IMR-90 (cell line): ENCODE measurements at regions not wholly inside any gene's neighbourhood (a gene's known extent, or its start where the extent isn't known, plus 50 kb on each side); places are given as distances from the start of the nearest gene placed in this dataset.

Experiments
- CHD1 ChIP-seq: IDR thresholded peaks from 2 replicates; pipeline ENCODE4 v1.6.1; 2012; ENCODE audit warnings: low read depth, low read length, improper control_type of control experiment
- CTCF ChIP-seq: conservative IDR thresholded peaks from 2 replicates; pipeline ENCODE4 v1.5.1; 2012; ENCODE audit warnings: mild to moderate bottlenecking, low read depth, low read length, improper control_type of control experiment
- MAZ ChIP-seq: IDR thresholded peaks from 2 replicates; pipeline ENCODE4 v1.6.1; 2012; ENCODE audit warnings: low read depth, mild to moderate bottlenecking, low read length, improper control_type of control experiment, moderate library complexity, borderline replicate concordance

- no peak for TF ChIP-seq CTCF
- TF ChIP-seq MAZ = no peak
- TF ChIP-seq CHD1 = no peak
These were observed 215.4 kb downstream of the RFPL4B start (continued) for GRCh38 chr6:112562301-112563231.
